Sigmoid colon (tissue), 4 donors: ENCODE measurements at regions not wholly inside any gene's neighbourhood (a gene's known extent, or its start where the extent isn't known, plus 50 kb on each side); places are given as distances from the start of the nearest gene placed in this dataset.

ENCODE experiments used
- EP300 ChIP-seq, 4 donors: sonication (generic); formaldehyde crosslinking; IDR thresholded peaks; one replicate each; pipeline ENCODE4 v1.6.1; 2017; ENCODE audit warnings: antibody characterized with exemption in 4 of 4
- POLR2A ChIP-seq, 2 donors: fragments of 450-650 bp; IDR thresholded peaks; one replicate each; pipeline ENCODE4 v1.6.1; 2016; ENCODE audit warnings: antibody characterized with exemption in 2 of 2, mild to moderate bottlenecking in 2 of 2, moderate library complexity in 2 of 2
- POLR2AphosphoS5 ChIP-seq, 4 donors: sonication (generic); formaldehyde crosslinking; IDR thresholded peaks; one replicate each; pipeline ENCODE4 v1.6.1; 2017; ENCODE audit warnings: antibody characterized with exemption in 4 of 4
- TF ChIP-seq, protein P1 (sequence below), 4 experiments: fragments of 450-650 bp in 3 of 4; fragments of 200-600 bp in 1 of 4; IDR thresholded peaks; one replicate each; pipeline ENCODE4 v1.5.1; 2016 to 2019; ENCODE audit warnings: antibody characterized with exemption in 4 of 4, mild to moderate bottlenecking in 3 of 4, moderate library complexity in 2 of 4

DNA sequence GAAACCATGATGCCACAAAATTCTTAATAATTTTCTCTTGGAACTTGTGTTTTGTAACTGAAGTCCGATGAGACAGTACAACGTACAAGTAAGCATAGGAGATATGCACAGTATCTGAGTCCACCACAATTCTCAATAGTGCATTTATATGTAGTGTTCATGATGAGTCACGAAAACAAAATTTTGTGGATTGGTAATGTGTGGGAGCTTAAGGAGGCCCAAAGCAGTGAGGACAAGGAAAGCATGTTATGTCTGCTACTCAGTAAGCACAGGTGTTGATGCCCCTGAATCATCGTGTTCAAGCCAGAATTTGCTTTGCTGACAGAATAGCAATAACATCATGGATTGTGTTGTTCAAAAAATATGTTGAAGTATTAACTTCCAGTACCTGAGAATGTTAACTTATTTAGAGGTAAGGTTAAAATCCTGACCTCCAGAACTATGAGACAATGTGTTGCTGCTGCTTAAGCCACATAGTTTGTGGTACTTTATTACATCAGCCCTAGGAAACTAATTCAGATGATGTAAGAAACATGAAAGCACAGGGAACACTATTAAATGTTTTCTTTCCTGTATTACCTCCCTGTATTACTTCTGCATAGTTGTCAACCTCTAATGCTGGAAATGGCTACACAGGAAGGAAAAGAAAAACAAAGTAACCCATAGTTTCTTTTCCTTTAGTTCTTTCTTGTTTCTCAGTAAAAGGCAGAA is 201.3 kb downstream of the SLITRK6 start:
- TF ChIP-seq, protein P1, sequence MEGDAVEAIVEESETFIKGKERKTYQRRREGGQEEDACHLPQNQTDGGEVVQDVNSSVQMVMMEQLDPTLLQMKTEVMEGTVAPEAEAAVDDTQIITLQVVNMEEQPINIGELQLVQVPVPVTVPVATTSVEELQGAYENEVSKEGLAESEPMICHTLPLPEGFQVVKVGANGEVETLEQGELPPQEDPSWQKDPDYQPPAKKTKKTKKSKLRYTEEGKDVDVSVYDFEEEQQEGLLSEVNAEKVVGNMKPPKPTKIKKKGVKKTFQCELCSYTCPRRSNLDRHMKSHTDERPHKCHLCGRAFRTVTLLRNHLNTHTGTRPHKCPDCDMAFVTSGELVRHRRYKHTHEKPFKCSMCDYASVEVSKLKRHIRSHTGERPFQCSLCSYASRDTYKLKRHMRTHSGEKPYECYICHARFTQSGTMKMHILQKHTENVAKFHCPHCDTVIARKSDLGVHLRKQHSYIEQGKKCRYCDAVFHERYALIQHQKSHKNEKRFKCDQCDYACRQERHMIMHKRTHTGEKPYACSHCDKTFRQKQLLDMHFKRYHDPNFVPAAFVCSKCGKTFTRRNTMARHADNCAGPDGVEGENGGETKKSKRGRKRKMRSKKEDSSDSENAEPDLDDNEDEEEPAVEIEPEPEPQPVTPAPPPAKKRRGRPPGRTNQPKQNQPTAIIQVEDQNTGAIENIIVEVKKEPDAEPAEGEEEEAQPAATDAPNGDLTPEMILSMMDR (IDR thresholded peaks at IDR 0.05) = no peak
- TF ChIP-seq POLR2AphosphoS5 (IDR thresholded peaks at IDR 0.05) (no peak), POLR2A (IDR thresholded peaks at IDR 0.05) (no peak), EP300 (IDR thresholded peaks at IDR 0.05) (no peak)
